Activated naive CD8-positive, alpha-beta T cell treated with anti-CD3 and anti-CD28 coated beads for 36 hours (primary cell): ENCODE measurements at regions not wholly inside any gene's neighbourhood (a gene's known extent, or its start where the extent isn't known, plus 50 kb on each side); places are given as distances from the start of the nearest gene placed in this dataset.
A peak's percentile ranks its signal among the peaks of the same experiment; 100 is the strongest.

Source experiments
- DNase-seq: peaks from one replicate; pipeline ENCODE4 v3.0.0; 2021
- H3K27ac Mint-ChIP-seq: one replicate; pipeline ENCODE4 v1.8.0; 2022; ENCODE audit warnings: mild to moderate bottlenecking, moderate library complexity, mixed read lengths
- H3K27me3 Mint-ChIP-seq: one replicate; pipeline ENCODE4 v1.8.0; 2022; ENCODE audit warnings: mild to moderate bottlenecking, mixed read lengths
- H3K36me3 Mint-ChIP-seq: one replicate; pipeline ENCODE4 v1.8.0; 2021; ENCODE audit warnings: mild to moderate bottlenecking, mixed read lengths
- H3K4me1 Mint-ChIP-seq: one replicate; pipeline ENCODE4 v1.8.0; 2021; ENCODE audit warnings: mixed read lengths
- H3K4me3 Mint-ChIP-seq: one replicate; pipeline ENCODE4 v1.8.0; 2022; ENCODE audit warnings: mild to moderate bottlenecking, moderate library complexity, mixed read lengths
- H3K9me3 Mint-ChIP-seq: one replicate; pipeline ENCODE4 v1.8.0; 2022; ENCODE audit warnings: mixed read lengths

- Mint-ChIP-seq H3K27ac (peak overlapping the region; percentile 30), H3K27me3 (no peaks in the 10 kb centered on the region), H3K9me3 (no peaks in the 10 kb centered on the region), H3K36me3 (peaks cover 9% of the 10 kb centered on the region), H3K4me3 (no peak overlapping the region), H3K4me1 (peaks cover 61% of the 10 kb centered on the region)
- peak; percentile 51 for DNase-seq
Observed at GRCh38 chr17:419073-419735, 66.6 kb upstream of the RPH3AL start.

DNA sequence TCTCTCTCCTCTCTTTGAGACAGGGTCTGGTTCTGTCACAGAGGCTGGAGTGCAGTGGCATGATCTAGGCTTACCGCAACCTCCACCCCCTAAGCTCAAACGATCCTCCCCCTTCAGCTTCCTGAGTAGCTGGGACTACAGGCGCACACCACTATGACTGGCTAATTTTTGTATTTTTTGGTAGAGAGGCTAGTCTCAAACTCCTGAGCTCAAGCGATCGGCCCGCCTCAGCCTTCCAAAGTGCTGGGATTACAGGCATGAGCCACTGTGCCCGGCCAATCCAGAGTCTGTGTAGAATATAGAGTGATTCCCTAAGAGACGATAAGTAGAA lies 65.8 kb upstream of the RPH3AL start:
- H3K27me3 Mint-ChIP-seq, result no peaks in the 10 kb centered on the region
- peak; percentile 56 for DNase-seq

GRCh38 chr17:417691-418420 lies 65.2 kb upstream of the RPH3AL start:
- Mint-ChIP-seq H3K4me1 (peaks cover 69% of the 10 kb centered on the region), H3K4me3 (peak overlapping the region; percentile 56), H3K27ac (peak overlapping the region; percentile 99), H3K27me3 (no peaks in the 10 kb centered on the region), H3K9me3 (no peaks in the 10 kb centered on the region), H3K36me3 (peaks cover 14% of the 10 kb centered on the region)
- no peak for DNase-seq

More for the DNA sequence above, 65.8 kb upstream of the RPH3AL start:
- Mint-ChIP-seq H3K4me1 (peaks cover 66% of the 10 kb centered on the region), H3K36me3 (peaks cover 14% of the 10 kb centered on the region), H3K9me3 (no peaks in the 10 kb centered on the region), H3K27ac (peak overlapping the region; percentile 99), H3K4me3 (peak overlapping the region; percentile 56)

GRCh38 chr17:416293-417206 lies 63.9 kb upstream of the RPH3AL start:
- Mint-ChIP-seq H3K36me3 (peaks cover 14% of the 10 kb centered on the region), H3K27ac (peak overlapping the region; percentile 99), H3K9me3 (no peaks in the 10 kb centered on the region), H3K27me3 (no peaks in the 10 kb centered on the region), H3K4me1 (peaks cover 75% of the 10 kb centered on the region), H3K4me3 (peak overlapping the region; percentile 75)
- DNase-seq, result peak; percentile 44

DNA sequence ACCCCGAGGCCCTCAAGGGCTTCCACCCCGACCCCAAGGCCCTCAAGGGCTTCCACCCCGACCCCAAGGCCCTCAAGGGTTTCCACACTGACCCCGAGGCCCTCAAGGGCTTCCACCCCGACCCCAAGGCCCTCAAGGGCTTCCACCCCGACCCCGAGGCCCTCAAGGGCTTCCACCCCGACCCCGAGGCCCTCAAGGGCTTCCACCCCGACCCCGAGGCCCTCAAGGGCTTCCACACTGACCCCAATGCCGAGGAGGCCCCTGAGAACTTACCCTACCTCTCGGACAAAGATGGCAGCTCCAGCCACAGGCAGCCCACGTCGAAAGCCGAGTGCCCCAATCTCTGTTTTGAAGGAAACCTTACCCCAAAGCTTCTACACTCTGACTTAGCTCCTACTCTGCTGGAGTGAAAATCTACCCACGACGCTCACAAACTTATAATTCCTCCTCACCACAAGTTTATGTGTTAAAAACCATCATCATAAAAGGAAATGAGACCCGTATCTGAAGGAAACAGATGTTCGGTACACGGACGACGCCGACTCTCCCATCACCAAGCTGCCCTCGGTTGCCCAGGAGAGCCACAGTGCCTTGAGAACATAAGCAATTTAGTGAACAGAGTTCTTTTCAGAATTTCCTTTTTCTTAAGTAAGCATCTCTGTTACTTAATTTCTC lies 61.2 kb upstream of the RPH3AL start:
- Mint-ChIP-seq H3K9me3 (no peaks in the 10 kb centered on the region), H3K27ac (peak overlapping the region; percentile 78), H3K36me3 (peaks cover 14% of the 10 kb centered on the region), H3K4me3 (peak overlapping the region; percentile 74), H3K27me3 (peaks cover 7% of the 10 kb centered on the region), H3K4me1 (peaks cover 79% of the 10 kb centered on the region)
- no peak for DNase-seq

GRCh38 chr17:413016-413350 lies 60.4 kb upstream of the RPH3AL start:
- H3K4me3 Mint-ChIP-seq, result peak overlapping the region; percentile 62
- no peak for DNase-seq

DNA sequence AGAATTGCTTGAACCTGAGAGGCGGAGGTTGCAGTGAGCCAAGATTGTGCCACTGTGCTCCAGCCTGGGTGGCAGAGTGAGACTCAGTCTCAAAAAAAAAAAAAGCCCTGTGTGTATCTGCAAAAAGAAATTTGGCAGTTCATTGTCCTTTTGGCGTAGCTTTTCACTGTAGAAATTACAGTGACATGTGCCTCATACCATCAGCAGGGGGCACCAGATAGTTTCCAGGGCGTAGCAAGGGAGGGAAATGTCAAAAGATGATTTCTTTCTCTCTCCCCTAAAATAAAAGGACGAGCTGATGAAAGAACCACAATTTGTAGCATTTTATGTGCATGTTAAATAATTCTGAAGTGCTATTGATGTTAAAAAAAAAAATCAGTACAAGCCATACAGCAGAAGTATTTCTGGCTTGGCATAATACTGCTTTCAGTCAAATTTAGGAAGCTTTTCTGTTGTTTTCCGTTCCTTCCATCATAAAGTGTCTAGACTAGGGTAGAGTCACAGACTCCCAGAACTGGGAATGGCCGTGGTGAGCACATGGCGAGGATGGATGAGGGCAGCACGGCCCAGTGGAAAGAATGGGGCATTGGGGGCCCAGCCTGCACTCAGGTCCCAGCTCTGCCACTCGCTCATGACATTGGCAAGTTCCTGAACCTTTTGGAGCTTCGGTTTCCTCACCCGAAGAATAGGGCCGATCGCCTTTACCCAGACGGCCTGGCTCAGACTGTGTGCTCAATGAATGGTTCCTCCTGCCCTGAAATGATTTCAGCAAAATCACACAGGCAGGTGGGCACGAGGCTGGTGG lies 59.8 kb upstream of the RPH3AL start:
- Mint-ChIP-seq H3K36me3 (peaks cover 14% of the 10 kb centered on the region), H3K27me3 (peaks cover 7% of the 10 kb centered on the region), H3K27ac (peak overlapping the region; percentile 81), H3K4me1 (peaks cover 67% of the 10 kb centered on the region), H3K9me3 (no peaks in the 10 kb centered on the region), H3K4me3 (peak overlapping the region; percentile 62)
- peak; percentile 51 for DNase-seq

More at GRCh38 chr17:413016-413350, 60.4 kb upstream of the RPH3AL start:
- no peaks in the 10 kb centered on the region for H3K9me3 Mint-ChIP-seq
- H3K27me3 Mint-ChIP-seq, result peaks cover 7% of the 10 kb centered on the region
- H3K27ac Mint-ChIP-seq, result peak overlapping the region; percentile 81
- peaks cover 71% of the 10 kb centered on the region for H3K4me1 Mint-ChIP-seq
- H3K36me3 Mint-ChIP-seq, result peaks cover 14% of the 10 kb centered on the region

DNA sequence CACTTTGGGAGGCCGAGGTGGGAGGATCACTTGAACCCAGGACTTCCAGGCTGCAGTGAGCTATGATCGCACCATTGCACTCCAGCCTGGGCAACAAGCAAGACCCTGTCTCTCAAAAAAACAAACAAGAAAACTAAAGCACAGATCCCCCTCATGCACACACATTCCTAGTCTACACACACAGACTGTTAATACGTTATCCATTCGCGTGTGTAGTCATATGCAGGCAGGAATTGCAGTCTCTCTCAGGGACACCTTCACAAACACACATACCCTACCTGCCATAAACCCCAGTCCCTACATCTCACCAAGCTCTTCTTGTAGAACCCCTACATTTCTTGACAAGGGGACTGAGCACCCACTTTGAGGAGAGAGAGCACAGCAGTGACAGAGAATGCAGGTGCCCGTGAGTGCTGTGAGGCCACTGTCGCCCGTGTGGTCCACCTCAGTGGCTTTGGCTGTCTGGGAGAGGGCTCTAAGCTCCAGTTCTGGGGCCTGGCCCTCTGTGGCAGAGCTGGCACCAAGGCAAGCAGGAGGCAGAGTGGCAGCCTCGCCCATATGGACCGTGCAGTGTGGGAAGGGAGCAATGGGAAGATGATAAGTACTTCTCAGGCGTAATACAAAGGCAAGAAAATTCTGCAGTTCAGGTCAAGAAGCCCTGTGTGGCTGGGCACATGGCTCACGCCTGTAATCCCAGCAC lies 59.0 kb upstream of the RPH3AL start:
- H3K4me1 Mint-ChIP-seq, result peaks cover 60% of the 10 kb centered on the region
- no peaks in the 10 kb centered on the region for H3K9me3 Mint-ChIP-seq
- peak overlapping the region; percentile 85 for H3K4me3 Mint-ChIP-seq
- no peak for DNase-seq
- H3K27me3 Mint-ChIP-seq, result peaks cover 7% of the 10 kb centered on the region
- H3K27ac Mint-ChIP-seq, result peak overlapping the region; percentile 22
- H3K36me3 Mint-ChIP-seq, result peaks cover 14% of the 10 kb centered on the region

DNA sequence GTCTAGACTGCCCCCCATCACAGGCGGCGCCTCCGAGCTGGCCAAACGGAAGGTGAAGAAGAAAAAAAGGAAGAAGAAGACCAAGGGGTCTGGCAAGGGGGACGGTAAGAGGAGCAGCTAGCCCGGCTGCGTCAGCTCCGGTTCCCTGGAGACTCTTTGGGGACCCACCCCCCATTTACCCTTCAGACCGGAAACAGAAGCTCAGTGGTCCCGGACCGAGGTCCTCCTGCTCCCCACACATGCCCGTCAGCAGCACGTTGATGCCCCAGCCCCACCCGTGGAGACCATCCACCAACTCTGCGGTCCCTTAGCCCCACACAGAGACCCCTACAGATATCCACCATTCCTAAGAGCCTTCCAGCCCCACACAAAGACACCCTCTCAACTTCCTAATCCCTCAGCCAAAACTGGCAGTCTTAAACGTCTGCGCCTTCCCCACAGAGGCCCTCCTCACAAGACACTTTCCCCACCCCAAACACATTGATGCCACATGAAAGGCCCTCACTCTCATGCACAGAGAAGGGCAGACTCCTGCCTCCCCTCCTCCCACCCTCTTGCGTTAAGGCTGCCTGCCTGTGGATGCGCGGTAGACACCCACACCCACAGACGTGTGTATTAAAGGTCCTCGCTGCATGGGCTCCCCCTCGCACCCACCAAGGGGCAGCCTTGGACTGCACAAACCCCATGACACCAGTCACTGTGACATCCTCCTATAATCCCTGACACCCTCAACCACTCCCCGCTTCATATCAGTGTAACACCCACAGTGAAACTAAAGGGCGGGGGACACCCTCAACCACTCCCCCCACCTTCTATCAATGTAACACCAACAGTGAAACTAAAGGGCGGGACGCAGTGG lies 58.2 kb upstream of the RPH3AL start:
- no peaks in the 10 kb centered on the region for H3K9me3 Mint-ChIP-seq
- peaks cover 52% of the 10 kb centered on the region for H3K4me1 Mint-ChIP-seq
- H3K36me3 Mint-ChIP-seq, result peaks cover 13% of the 10 kb centered on the region
- H3K27ac Mint-ChIP-seq, result peak overlapping the region; percentile 87
- peak; percentile 81 for DNase-seq
- H3K4me3 Mint-ChIP-seq, result peak overlapping the region; percentile 85
- H3K27me3 Mint-ChIP-seq, result peaks cover 7% of the 10 kb centered on the region

DNA sequence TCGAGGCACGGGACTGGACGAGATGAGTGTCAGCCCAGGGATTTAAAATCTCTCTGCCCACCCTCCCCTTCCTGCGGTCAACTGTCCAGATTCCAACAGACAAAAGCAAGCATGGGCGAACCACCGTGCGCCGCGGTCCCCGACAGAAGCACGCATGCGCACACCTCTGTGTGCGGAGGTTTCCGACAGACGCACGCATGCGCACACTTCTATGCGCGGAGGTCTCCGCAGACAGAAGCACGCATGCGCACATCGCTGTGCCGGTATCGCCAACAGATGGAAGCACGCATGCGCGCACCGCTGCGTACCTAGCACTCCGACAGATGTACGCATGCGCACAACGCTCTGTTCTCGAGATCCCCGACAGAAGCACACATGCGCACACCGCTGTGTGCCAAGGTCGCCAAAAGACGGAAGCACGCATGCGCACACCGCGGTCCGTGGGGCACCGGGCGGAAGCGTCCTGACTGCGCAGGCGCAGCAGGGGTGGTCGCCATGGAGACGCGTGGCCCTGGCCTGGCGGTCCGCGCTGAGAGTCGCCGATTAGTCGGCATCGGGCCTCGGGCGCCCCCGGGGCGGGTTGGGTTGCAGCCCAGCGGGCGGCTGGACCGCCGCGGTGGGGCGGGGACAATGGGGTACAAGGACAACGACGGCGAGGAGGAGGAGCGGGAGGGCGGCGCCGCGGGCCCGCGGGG lies 57.4 kb upstream of the RPH3AL start:
- H3K36me3 Mint-ChIP-seq, result peaks cover 11% of the 10 kb centered on the region
- peaks cover 47% of the 10 kb centered on the region for H3K4me1 Mint-ChIP-seq
- peak overlapping the region; percentile 85 for H3K4me3 Mint-ChIP-seq
- DNase-seq, result peak; percentile 99
- H3K27me3 Mint-ChIP-seq, result peaks cover 7% of the 10 kb centered on the region
- no peaks in the 10 kb centered on the region for H3K9me3 Mint-ChIP-seq
- H3K27ac Mint-ChIP-seq, result peak overlapping the region; percentile 87

GRCh38 chr17:409308-409847 lies 56.8 kb upstream of the RPH3AL start:
- peaks cover 44% of the 10 kb centered on the region for H3K4me1 Mint-ChIP-seq

DNA sequence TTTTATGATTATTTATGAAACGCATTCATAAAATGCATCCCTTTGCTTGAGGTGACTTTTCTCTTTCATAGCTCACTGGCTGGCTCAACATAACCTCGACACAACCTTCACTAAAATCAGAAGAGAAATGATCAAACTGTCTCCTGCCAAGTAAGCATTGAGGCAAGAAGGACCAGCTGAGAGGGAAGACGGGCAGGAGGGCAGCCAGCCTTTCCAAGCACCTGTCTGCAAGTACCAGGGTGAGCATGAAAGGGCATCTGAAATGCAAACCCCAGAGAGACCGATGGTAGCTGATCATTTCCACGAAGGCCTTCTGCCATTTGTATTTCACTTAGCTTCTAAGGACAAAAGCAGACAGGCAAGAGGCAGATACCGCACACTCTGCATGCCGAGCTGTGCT lies 52.1 kb upstream of the RPH3AL start:
- no peak overlapping the region for H3K27ac Mint-ChIP-seq
- no peaks in the 10 kb centered on the region for H3K9me3 Mint-ChIP-seq
- H3K27me3 Mint-ChIP-seq, result peaks cover 2% of the 10 kb centered on the region
- no peak overlapping the region for H3K4me3 Mint-ChIP-seq
- peaks cover 8% of the 10 kb centered on the region for H3K4me1 Mint-ChIP-seq
- no peaks in the 10 kb centered on the region for H3K36me3 Mint-ChIP-seq
- no peak for DNase-seq

More at GRCh38 chr17:409308-409847, 56.8 kb upstream of the RPH3AL start:
- H3K36me3 Mint-ChIP-seq, result peaks cover 6% of the 10 kb centered on the region
- H3K9me3 Mint-ChIP-seq, result no peaks in the 10 kb centered on the region
- H3K27ac Mint-ChIP-seq, result peak overlapping the region; percentile 87
- H3K4me3 Mint-ChIP-seq, result peak overlapping the region; percentile 85
- peaks cover 7% of the 10 kb centered on the region for H3K27me3 Mint-ChIP-seq
- DNase-seq, result no peak
